Spinal cord (tissue), 9 donors: ENCODE measurements at regions not wholly inside any gene's neighbourhood (a gene's known extent, or its start where the extent isn't known, plus 50 kb on each side); places are given as distances from the start of the nearest gene placed in this dataset.

Experiments
- DNase-seq, 6 donors: peaks; one replicate each; pipeline versions ENCODE4 v3.0.0 to v3.0.0-alpha.2; 2013 to 2015; ENCODE audit warnings: low spot score in 6 of 6, low read depth in 4 of 6
- H3K27ac ChIP-seq: one replicate; pipeline ENCODE4 v1.5.1; 2013; ENCODE audit warnings: low read depth, low read length, control low read depth
- H3K27me3 ChIP-seq: one replicate; pipeline ENCODE4 v1.6.1; 2013; ENCODE audit warnings: low read length; ENCODE audit not compliant: control insufficient read depth, insufficient read depth
- H3K36me3 ChIP-seq: one replicate; pipeline ENCODE4 v1.6.1; 2013; ENCODE audit warnings: low read length; ENCODE audit not compliant: control insufficient read depth, insufficient read depth
- H3K4me1 ChIP-seq: one replicate; pipeline ENCODE4 v1.6.1; 2013; ENCODE audit warnings: low read length; ENCODE audit not compliant: control insufficient read depth, insufficient read depth
- H3K4me3 ChIP-seq: one replicate; pipeline ENCODE4 v1.5.1; 2013; ENCODE audit warnings: low read depth, low read length, control low read depth
- H3K9me3 ChIP-seq: one replicate; pipeline ENCODE4 v1.6.1; 2013; ENCODE audit warnings: low read length; ENCODE audit not compliant: control insufficient read depth, insufficient read depth
- WGBS: methylation state at CpG from one replicate; pipeline ENCODE4 v1.1.5; 2013; ENCODE audit warnings: missing lambda C conversion rate; ENCODE audit not compliant: insufficient coverage; 5-methylcytosine and 5-hydroxymethylcytosine counted together
- donor health status: healthy.

DNA sequence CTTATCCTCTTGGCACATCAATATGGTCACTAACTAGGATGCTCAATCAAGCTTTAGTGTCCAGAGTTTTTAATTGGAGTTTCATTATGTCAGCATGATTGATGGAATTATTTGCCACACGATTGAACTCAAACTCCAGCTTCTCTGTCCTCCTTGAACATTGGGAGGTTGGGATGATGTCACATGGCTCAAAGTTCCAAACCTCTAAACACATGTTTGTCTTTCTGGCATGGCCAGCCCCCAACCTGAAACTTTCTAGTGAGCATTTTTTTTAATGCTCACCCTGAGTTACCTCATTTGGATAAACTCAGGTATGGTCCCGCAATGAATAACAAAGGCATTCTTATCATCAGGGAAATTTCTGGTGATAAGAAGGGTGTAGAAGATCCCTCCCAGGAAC lies 86.0 kb downstream of the RHOU start:
- Histone ChIP-seq H3K27me3 (no peaks in the 10 kb centered on the region), H3K36me3 (no peaks in the 10 kb centered on the region), H3K9me3 (no peaks in the 10 kb centered on the region), H3K4me1 (no peaks in the 10 kb centered on the region), H3K27ac (no peak overlapping the region), H3K4me3 (no peak overlapping the region)
- WGBS: no CpG with 5 or more reads among the region's 2 CpGs
- DNase-seq: no peak

DNA sequence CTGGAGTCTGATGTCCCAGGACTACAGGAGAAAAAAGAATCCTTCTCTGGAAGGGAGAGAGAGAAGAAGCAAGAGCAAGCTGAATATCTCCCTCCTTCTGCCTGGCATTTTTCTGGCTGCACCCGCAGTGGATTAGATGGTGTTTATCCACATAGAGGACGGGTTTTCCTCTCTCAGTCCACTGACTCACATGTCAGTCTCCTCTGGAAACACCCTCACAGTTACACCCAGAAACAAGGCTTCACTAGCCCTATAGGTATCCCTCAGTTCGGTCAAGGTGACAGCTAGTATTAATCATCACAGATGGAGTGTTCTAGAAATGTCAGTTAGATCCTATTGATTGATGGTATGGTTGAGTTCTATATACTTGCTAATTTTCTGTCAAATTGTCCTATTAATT lies 87.9 kb downstream of the RHOU start:
- H3K27me3 ChIP-seq: no peaks in the 10 kb centered on the region
- no peaks in the 10 kb centered on the region for H3K9me3 ChIP-seq
- WGBS: no CpG with 5 or more reads among the region's 3 CpGs
- no peak overlapping the region for H3K4me3 ChIP-seq
- H3K27ac ChIP-seq: no peak overlapping the region
- H3K4me1 ChIP-seq: no peaks in the 10 kb centered on the region
- no peaks in the 10 kb centered on the region for H3K36me3 ChIP-seq
- DNase-seq: no peak

GRCh38 chr1:228824366-228824765 lies 89.1 kb downstream of the RHOU start:
- H3K9me3 ChIP-seq: no peaks in the 10 kb centered on the region
- DNase-seq: no peak
- no peaks in the 10 kb centered on the region for H3K4me1 ChIP-seq
- WGBS: no CpG with 5 or more reads among the region's 7 CpGs
- H3K36me3 ChIP-seq: no peaks in the 10 kb centered on the region
- no peak overlapping the region for H3K27ac ChIP-seq
- no peaks in the 10 kb centered on the region for H3K27me3 ChIP-seq
- no peak overlapping the region for H3K4me3 ChIP-seq

DNA sequence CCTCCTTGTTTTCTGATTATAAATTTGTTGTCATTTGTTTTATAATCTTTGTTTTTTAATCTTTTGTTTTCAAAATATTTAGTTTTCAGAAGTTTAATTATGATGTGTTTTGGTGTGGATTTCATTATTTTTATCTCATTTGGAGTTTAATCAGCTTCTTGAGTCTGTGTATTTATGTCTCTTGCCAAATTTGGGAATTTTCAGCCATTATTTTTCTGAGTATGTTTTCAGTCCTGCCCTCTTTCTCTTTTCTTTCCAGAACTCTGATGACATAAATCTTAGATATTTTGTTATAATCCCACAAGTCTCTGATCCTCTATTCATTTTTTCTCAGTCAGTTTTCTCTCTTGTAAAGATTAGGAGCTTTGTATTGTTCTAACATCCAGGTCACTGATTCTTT lies 89.8 kb downstream of the RHOU start:
- H3K9me3 ChIP-seq: no peaks in the 10 kb centered on the region
- H3K27me3 ChIP-seq: no peaks in the 10 kb centered on the region
- DNase-seq: no peak
- no peak overlapping the region for H3K27ac ChIP-seq
- H3K4me3 ChIP-seq: no peak overlapping the region
- H3K36me3 ChIP-seq: no peaks in the 10 kb centered on the region
- H3K4me1 ChIP-seq: peaks cover 1% of the 10 kb centered on the region

DNA sequence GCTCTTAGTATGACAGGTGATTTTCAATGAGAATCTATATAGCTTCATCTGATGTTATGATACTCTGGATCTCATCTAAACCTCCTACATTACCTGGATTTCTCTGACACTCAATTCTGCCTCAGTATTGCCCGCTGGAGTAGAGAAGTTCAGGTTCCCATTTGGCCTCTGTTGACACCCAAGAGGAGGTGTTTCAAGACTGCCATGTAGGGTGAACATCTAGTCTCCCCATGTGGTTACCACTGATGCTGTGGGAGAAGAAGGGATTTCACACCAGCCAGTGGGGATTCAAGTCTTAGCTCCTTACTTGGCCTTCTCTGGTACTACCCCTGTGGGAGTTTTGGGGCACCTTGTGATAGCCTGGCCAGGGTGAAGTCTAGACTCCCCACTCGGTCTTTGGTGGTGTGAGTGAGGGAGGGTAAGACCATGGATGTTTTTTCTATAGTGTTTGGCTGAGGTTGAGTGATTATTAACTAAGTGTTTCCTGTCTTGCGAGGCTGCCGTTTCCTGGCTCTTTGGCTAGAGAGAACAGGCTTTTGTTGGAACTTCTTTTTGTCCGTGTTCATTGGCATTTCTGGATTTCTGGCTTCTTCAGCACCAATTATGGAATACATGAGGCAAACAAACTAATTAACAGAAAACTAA lies 90.7 kb downstream of the RHOU start:
- no peaks in the 10 kb centered on the region for H3K36me3 ChIP-seq
- 26% methylated on average over 2 of the region's 5 CpGs for WGBS
- H3K4me1 ChIP-seq: peaks cover 7% of the 10 kb centered on the region
- no peaks in the 10 kb centered on the region for H3K9me3 ChIP-seq
- no peak overlapping the region for H3K4me3 ChIP-seq
- H3K27ac ChIP-seq: no peak overlapping the region
- no peak for DNase-seq
- H3K27me3 ChIP-seq: no peaks in the 10 kb centered on the region

DNA sequence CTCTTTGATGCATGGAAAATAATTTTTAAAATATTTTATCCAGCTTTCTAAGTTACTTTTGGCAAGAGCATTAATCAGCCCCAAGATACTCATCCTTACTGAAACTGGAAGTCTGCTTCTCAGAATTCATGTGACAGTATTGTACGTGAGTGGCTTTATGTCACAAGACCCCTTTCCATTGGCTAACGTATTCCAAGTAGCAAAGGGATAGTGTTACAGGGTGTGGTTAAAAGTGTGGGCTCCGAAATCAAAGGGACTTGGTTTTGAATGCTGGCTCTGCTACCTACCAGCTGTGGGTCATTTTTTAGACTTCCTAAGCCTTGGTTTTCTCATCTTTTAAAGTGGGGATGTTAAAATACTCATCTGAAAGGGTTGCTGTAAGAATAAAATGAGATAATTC lies 91.7 kb downstream of the RHOU start:
- Histone ChIP-seq H3K27me3 (no peaks in the 10 kb centered on the region), H3K36me3 (no peaks in the 10 kb centered on the region), H3K27ac (no peak overlapping the region), H3K4me1 (peaks cover 7% of the 10 kb centered on the region), H3K9me3 (no peaks in the 10 kb centered on the region), H3K4me3 (no peak overlapping the region)
- no peak for DNase-seq
- 38% methylated on average over 1 of the region's 3 CpGs for WGBS

DNA sequence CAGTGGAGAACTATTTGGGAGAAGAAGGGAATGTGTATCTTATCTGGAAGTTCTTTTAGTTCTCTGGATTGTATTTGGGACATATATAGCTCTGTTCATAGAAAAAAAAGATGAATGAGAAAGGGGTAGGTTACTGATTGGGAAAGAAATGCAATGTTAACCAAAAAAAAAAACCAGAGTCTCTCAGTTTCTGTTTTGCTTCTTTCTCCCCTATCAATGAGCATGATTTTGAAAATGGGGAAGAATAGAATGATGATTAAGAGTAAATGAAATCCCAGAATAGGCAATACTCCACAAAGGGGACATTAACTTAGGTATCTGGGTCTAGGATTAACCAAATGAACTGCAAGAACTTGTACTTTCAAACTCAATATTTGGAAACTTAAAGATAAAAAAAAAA lies 92.9 kb downstream of the RHOU start:
- H3K27ac ChIP-seq: no peak overlapping the region
- no peaks in the 10 kb centered on the region for H3K36me3 ChIP-seq
- no peak overlapping the region for H3K4me3 ChIP-seq
- H3K27me3 ChIP-seq: no peaks in the 10 kb centered on the region
- H3K9me3 ChIP-seq: no peaks in the 10 kb centered on the region
- no peak for DNase-seq
- H3K4me1 ChIP-seq: peaks cover 7% of the 10 kb centered on the region

DNA sequence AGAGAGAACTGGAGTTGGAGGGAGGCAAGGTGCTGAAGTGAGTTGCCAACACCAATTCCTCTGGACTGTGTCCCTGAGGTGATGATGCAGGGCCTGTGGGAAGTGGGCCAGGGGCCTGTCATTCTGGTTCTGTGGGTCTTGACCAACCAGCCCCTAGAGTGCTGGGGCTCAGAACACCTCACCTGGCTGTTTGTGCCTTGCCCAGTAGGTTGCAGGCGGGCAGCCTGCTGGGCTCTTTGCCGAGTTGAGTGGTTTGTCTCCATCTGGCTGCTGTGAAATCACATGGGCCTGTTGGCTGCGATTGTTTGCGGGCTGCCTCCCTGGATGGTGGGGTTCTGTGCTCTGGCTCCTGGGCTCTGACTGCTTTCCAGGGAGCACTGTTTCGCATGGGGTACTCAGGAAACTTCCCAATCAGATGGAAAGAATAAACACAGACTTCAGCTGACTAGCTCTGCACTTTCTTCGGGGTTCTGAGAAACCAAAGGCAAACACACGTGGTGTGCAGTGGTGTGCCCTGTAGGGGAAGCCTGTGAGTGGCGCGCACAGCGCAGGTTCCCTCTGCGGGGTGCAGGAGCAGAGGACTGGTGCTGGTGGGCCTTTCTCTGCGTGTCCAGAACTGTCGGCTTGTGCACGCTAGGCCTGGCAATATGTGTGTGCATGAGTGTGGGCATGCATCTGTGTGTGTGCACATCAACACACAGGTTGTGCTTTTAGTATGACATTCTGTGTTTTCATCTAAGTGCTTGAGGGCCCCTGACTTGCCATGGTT lies 95.1 kb downstream of the RHOU start:
- peak in 2 of 6 donors; percentile 50 to 63 for DNase-seq
- H3K27ac ChIP-seq: no peak overlapping the region

GRCh38 chr1:228830954-228831481 lies 95.7 kb downstream of the RHOU start:
- no peak for DNase-seq
- H3K27ac ChIP-seq: no peak overlapping the region
- peaks cover 14% of the 10 kb centered on the region for H3K4me1 ChIP-seq
- H3K9me3 ChIP-seq: no peaks in the 10 kb centered on the region
- WGBS: 96% methylated on average over 6 of the region's 7 CpGs
- H3K36me3 ChIP-seq: no peaks in the 10 kb centered on the region
- no peak overlapping the region for H3K4me3 ChIP-seq
- no peaks in the 10 kb centered on the region for H3K27me3 ChIP-seq

More for the DNA sequence above, 95.1 kb downstream of the RHOU start:
- no peak overlapping the region for H3K4me3 ChIP-seq
- H3K27me3 ChIP-seq: no peaks in the 10 kb centered on the region
- no peaks in the 10 kb centered on the region for H3K9me3 ChIP-seq
- H3K4me1 ChIP-seq: peaks cover 14% of the 10 kb centered on the region
- H3K36me3 ChIP-seq: no peaks in the 10 kb centered on the region
- 65% methylated on average over 14 of the region's 14 CpGs for WGBS
